ENCODE measurements at regions not wholly inside any gene's neighbourhood (a gene's known extent, or its start where the extent isn't known, plus 50 kb on each side); places are given as distances from the start of the nearest gene placed in this dataset.

- DNase-seq (ENCODE audit: low spot score): no peak
- in situ Hi-C loops (cut with MboI; ENCODE audit: low pct_unique_long_range_greater_than_20kb, low sequenced_read_pairs, unreplicated experiment): no loop called here
- no peak for TF ChIP-seq CTCF (IDR thresholded peaks at IDR 0.05; ENCODE audit: extremely low read depth, insufficient read depth, missing control alignments)
These were observed 208.1 kb upstream of the UMPS start for GRCh38 chr3:124522082-124522625.

- no peak for TF ChIP-seq CTCF (IDR thresholded peaks at IDR 0.05; ENCODE audit: extremely low read depth, insufficient read depth, missing control alignments)
- in situ Hi-C loops (cut with MboI; ENCODE audit: low pct_unique_long_range_greater_than_20kb, low sequenced_read_pairs, unreplicated experiment): no loop called here
- DNase-seq (ENCODE audit: low spot score): no peak
These were observed 203.7 kb upstream of the UMPS start for GRCh38 chr3:124526601-124527000.

- in situ Hi-C loops (cut with MboI; ENCODE audit: low pct_unique_long_range_greater_than_20kb, low sequenced_read_pairs, unreplicated experiment): no loop called here
- TF ChIP-seq CTCF (IDR thresholded peaks at IDR 0.05; ENCODE audit: extremely low read depth, insufficient read depth, missing control alignments): no peak
These were observed 200.3 kb upstream of the UMPS start for GRCh38 chr3:124529826-124530571.

GRCh38 chr3:124530916-124531315 lies 199.3 kb upstream of the UMPS start:
- in situ Hi-C loops (cut with MboI; ENCODE audit: low pct_unique_long_range_greater_than_20kb, low sequenced_read_pairs, unreplicated experiment): no loop called here
- DNase-seq (ENCODE audit: low spot score): no peak
- no peak for TF ChIP-seq CTCF (IDR thresholded peaks at IDR 0.05; ENCODE audit: extremely low read depth, insufficient read depth, missing control alignments)

More at GRCh38 chr3:124529826-124530571, 200.3 kb upstream of the UMPS start:
- no peak for DNase-seq (ENCODE audit: low spot score)

- no peak for DNase-seq (ENCODE audit: low spot score)
- TF ChIP-seq CTCF (IDR thresholded peaks at IDR 0.05; ENCODE audit: extremely low read depth, insufficient read depth, missing control alignments): no peak
- in situ Hi-C loops (cut with MboI; ENCODE audit: low pct_unique_long_range_greater_than_20kb, low sequenced_read_pairs, unreplicated experiment): no loop called here
These were observed 198.2 kb upstream of the UMPS start for GRCh38 chr3:124532071-124532470.

GRCh38 chr3:124535306-124535705 lies 194.9 kb upstream of the UMPS start:
- in situ Hi-C loops (cut with MboI; ENCODE audit: low pct_unique_long_range_greater_than_20kb, low sequenced_read_pairs, unreplicated experiment): no loop called here
- DNase-seq (ENCODE audit: low spot score): no peak

More at GRCh38 chr3:124535306-124535705, 194.9 kb upstream of the UMPS start:
- no peak for TF ChIP-seq CTCF (IDR thresholded peaks at IDR 0.05; ENCODE audit: extremely low read depth, insufficient read depth, missing control alignments)
